Keratinocyte (primary cell): ENCODE measurements at regions not wholly inside any gene's neighbourhood (a gene's known extent, or its start where the extent isn't known, plus 50 kb on each side); places are given as distances from the start of the nearest gene placed in this dataset.

Source experiments
- DNase-seq: peaks from one replicate; pipeline ENCODE4 v3.0.0-alpha.2; 2011; ENCODE audit warnings: low read depth, missing footprints, low spot score
- FAIRE-seq: peaks from 2 replicates; lab custom pipeline; 2011; peaks lifted over from hg19 to GRCh38; lab: Jason Lieb, UNC
- H2AFZ ChIP-seq: 2 replicates; pipeline ENCODE4 v1.6.0; 2012; ENCODE audit warnings: low read length, control low read depth, inconsistent platforms; ENCODE audit not compliant: control insufficient read depth
- H3K27ac ChIP-seq: 2 replicates; pipeline ENCODE4 v1.5.1; 2011; ENCODE audit warnings: low read length; ENCODE audit not compliant: control insufficient read depth, insufficient read depth
- H3K27me3 ChIP-seq: 3 replicates; pipeline ENCODE4 v1.6.0; 2011; ENCODE audit warnings: low read length; ENCODE audit not compliant: control insufficient read depth, insufficient read depth; ENCODE audit errors: extremely low read depth
- H3K36me3 ChIP-seq, 2 experiments: 2 replicates in 1 of 2; 3 replicates in 1 of 2; pipeline ENCODE4 v1.5.1; 2011; ENCODE audit warnings: low read length in 2 of 2, mild to moderate bottlenecking in 1 of 2; ENCODE audit not compliant: control insufficient read depth in 2 of 2, insufficient read depth in 2 of 2; ENCODE audit errors: extremely low read depth in 1 of 2
- H3K4me1 ChIP-seq: 3 replicates; pipeline ENCODE4 v1.5.1; 2011; ENCODE audit warnings: low read length; ENCODE audit not compliant: control insufficient read depth, insufficient read depth; ENCODE audit errors: extremely low read depth
- H3K4me2 ChIP-seq: 3 replicates; pipeline ENCODE4 v1.6.0; 2011; ENCODE audit warnings: low read depth, low read length; ENCODE audit not compliant: control insufficient read depth, insufficient read depth; ENCODE audit errors: extremely low read depth
- H3K4me3 ChIP-seq, 3 experiments: fragments of 200-600 bp in 1 of 3; sonication (generic) in 1 of 3; 2 replicates in 2 of 3; 3 replicates in 1 of 3; pipeline ENCODE4 v1.5.1; 2011 to 2016; ENCODE audit warnings: low read length in 3 of 3, mild to moderate bottlenecking in 3 of 3, control low read depth in 2 of 3, inconsistent platforms in 1 of 3, low read depth in 1 of 3, mixed read lengths in 1 of 3, mixed run types in 1 of 3, moderate library complexity in 1 of 3; ENCODE audit not compliant: control insufficient read depth in 2 of 3, insufficient read depth in 2 of 3; ENCODE audit errors: extremely low read depth in 1 of 3
- H3K79me2 ChIP-seq: 2 replicates; pipeline ENCODE4 v1.6.0; 2012; ENCODE audit warnings: low read length; ENCODE audit not compliant: control insufficient read depth, insufficient read depth
- H3K9ac ChIP-seq: 3 replicates; pipeline ENCODE4 v1.6.0; 2011; ENCODE audit warnings: low read length; ENCODE audit not compliant: control insufficient read depth, insufficient read depth; ENCODE audit errors: extremely low read depth
- H3K9me1 ChIP-seq: 3 replicates; pipeline ENCODE4 v1.6.0; 2011; ENCODE audit warnings: low read length; ENCODE audit not compliant: control insufficient read depth, insufficient read depth; ENCODE audit errors: extremely low read depth
- H3K9me3 ChIP-seq: 2 replicates; pipeline ENCODE4 v1.5.1; 2012; ENCODE audit warnings: low read depth, low read length; ENCODE audit not compliant: control insufficient read depth
- H4K20me1 ChIP-seq: 3 replicates; pipeline ENCODE4 v1.6.0; 2011; ENCODE audit warnings: low read length; ENCODE audit not compliant: control insufficient read depth, insufficient read depth; ENCODE audit errors: extremely low read depth
- CTCF ChIP-seq, 3 experiments: IDR thresholded peaks in 1 of 3; conservative IDR thresholded peaks in 1 of 3; optimal IDR thresholded peaks in 1 of 3; 2 replicates in 2 of 3; 3 replicates in 1 of 3; pipeline versions ENCODE3 to v1.5.1; 2011; ENCODE audit warnings: low read length in 3 of 3, mild to moderate bottlenecking in 3 of 3, moderate library complexity in 2 of 3, control low read depth in 1 of 3, inconsistent platforms in 1 of 3; ENCODE audit not compliant: insufficient read depth in 2 of 3; ENCODE audit errors: extremely low read depth in 1 of 3
- EZH2 ChIP-seq: IDR thresholded peaks from one replicate; pipeline ENCODE4 v1.6.1; 2012; ENCODE audit warnings: inconsistent platforms, mild to moderate bottlenecking, low read length, moderate library complexity
- dilution Hi-C: fragments of 300-500 bp; cut with MboI; formaldehyde crosslinking; loops from one replicate; pipeline ENCODE4 v1.7.0; 2020; ENCODE audit warnings: low sequenced_read_pairs; ENCODE audit not compliant: extremely low pct_ligation_motif_present

DNA sequence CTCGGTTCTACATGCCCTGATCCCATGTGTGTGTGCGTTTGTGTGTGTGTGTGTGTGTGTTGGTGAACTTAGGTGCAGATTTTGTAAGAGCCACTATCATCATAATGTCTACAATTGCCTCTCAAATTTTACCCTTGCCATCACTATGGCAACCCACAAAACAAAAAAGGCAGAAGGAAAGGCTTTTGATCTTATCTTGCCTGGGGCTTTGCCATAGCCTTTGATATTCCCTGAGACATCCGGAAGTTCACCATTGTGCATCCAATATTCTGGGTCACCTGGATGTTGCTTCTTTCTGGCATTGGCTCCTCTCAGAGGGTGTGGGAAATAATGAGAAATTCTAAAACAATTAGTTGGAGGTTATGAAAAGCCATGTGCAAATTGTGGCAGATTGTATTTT, 114.7 kb downstream of the HAPSTR1 start:
- no peak overlapping the region for H2AFZ ChIP-seq
- no peak for TF ChIP-seq CTCF (optimal IDR thresholded peaks at IDR 0.05 in 1 of 3, IDR thresholded peaks at IDR 0.05 in 1 of 3, conservative IDR thresholded peaks at IDR 0.05 in 1 of 3; ENCODE audit: extremely low read depth in 1 of 3, insufficient read depth in 2 of 3, low read length in 3 of 3)
- TF ChIP-seq EZH2: no peak
- H3K79me2 ChIP-seq: no peaks in the 10 kb centered on the region
- DNase-seq (no peak), FAIRE-seq (no peak)
- dilution Hi-C loops: no loop called here
- no peaks in the 10 kb centered on the region for H4K20me1 ChIP-seq
- no peak overlapping the region for H3K27ac ChIP-seq
- no peak overlapping the region for H3K4me2 ChIP-seq
- no peaks in the 10 kb centered on the region for H3K27me3 ChIP-seq
- no peaks in the 10 kb centered on the region for H3K9me3 ChIP-seq
- H3K4me1 ChIP-seq: no peaks in the 10 kb centered on the region
- no peak overlapping the region for H3K4me3 ChIP-seq
- H3K36me3 ChIP-seq: no peaks in the 10 kb centered on the region
- H3K9me1 ChIP-seq: no peaks in the 10 kb centered on the region
- H3K9ac ChIP-seq: no peak overlapping the region

GRCh38 chr16:9212621-9213020, 121.2 kb downstream of the HAPSTR1 start:
- Histone ChIP-seq H3K4me2 (no peak overlapping the region), H4K20me1 (no peaks in the 10 kb centered on the region), H3K79me2 (no peaks in the 10 kb centered on the region), H3K9me3 (no peaks in the 10 kb centered on the region), H3K9me1 (no peaks in the 10 kb centered on the region), H3K27me3 (no peaks in the 10 kb centered on the region), H3K9ac (no peak overlapping the region), H3K4me3 (no peak overlapping the region), H2AFZ (no peak overlapping the region), H3K27ac (no peak overlapping the region), H3K36me3 (no peaks in the 10 kb centered on the region), H3K4me1 (no peaks in the 10 kb centered on the region)
- no peak for FAIRE-seq
- DNase-seq: no peak
- dilution Hi-C loops: no loop called here
- TF ChIP-seq EZH2 (no peak), CTCF (optimal IDR thresholded peaks at IDR 0.05 in 1 of 3, IDR thresholded peaks at IDR 0.05 in 1 of 3, conservative IDR thresholded peaks at IDR 0.05 in 1 of 3; ENCODE audit: extremely low read depth in 1 of 3, insufficient read depth in 2 of 3, low read length in 3 of 3) (no peak)
